ENCODE measurements at regions not wholly inside any gene's neighbourhood (a gene's known extent, or its start where the extent isn't known, plus 50 kb on each side); places are given as distances from the start of the nearest gene placed in this dataset.
"Not testable (repeated sequence)": the region's sequence is repeated elsewhere in the genome, so short reads cannot be mapped to it uniquely, and the experiment has no call there.

DNA sequence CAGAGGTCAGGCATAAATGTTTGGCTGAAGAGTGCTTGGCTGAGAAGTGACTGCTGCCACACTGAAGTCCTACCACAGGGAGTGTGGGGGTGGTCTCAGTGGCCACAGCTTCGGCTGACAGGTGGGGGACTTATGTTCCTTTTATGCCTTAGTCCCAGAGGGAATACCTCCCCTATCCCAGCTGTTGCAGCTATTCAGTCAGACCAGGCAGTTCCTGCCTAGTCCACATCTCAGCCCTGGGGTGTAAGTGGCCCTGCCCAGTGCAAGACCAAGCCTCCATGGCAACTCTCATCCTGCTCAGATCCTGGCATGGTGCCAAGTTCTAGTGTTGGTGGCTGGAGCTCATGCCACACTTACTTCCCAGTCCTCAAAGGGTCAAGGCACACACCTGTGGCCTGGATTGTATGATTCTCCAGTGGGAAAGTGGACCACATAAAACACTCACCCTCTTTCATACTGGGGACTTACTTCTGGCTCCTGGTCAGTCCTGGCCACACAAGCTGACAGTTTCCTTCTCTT is 161.3 kb upstream of the CAND1 start:
- no peak overlapping the region for H3K4me2 ChIP-seq (ENCODE audit: insufficient read depth, insufficient read length, low read length)
- H3K23me2 ChIP-seq (ENCODE audit: insufficient read length, low read depth, low read length, poor library complexity, severe bottlenecking): no peaks in the 10 kb centered on the region
- H2BK20ac ChIP-seq (ENCODE audit: low read depth, low read length, poor library complexity, severe bottlenecking): no peak overlapping the region
- no peak overlapping the region for H3K27ac Mint-ChIP-seq
- H3T11ph ChIP-seq (ENCODE audit: low read length): no peak overlapping the region
- no peak overlapping the region for H4K91ac ChIP-seq (ENCODE audit: insufficient read length, low read depth, low read length)
- H3K9me3 Mint-ChIP-seq: peaks cover 3 to 7% of the 10 kb centered on the region in 2 experiments; a peak in 3 of 5 replicates
- DNase-seq: no peak
- no peak overlapping the region for H2BK5ac ChIP-seq (ENCODE audit: insufficient read length, low read length)
- H3K27ac ChIP-seq (ENCODE audit: insufficient read length, low read depth, low read length): no peak overlapping the region
- no peak overlapping the region for H2AK5ac ChIP-seq (ENCODE audit: insufficient read length, low read length)
- H2AFZ ChIP-seq (ENCODE audit: low read length): no peak overlapping the region
- no peak overlapping the region for H3K23ac ChIP-seq (ENCODE audit: insufficient read length, low read depth, low read length)
- H3K27me3 Mint-ChIP-seq (ENCODE audit: low read depth): no peaks in the 10 kb centered on the region; the same call in 1 of the 2 replicates
- H3K14ac ChIP-seq (ENCODE audit: insufficient read depth, low read length): no peak overlapping the region
- peaks cover 10% of the 10 kb centered on the region in 2 experiments for H3K4me1 Mint-ChIP-seq
- no peak overlapping the region for H2BK120ac ChIP-seq (ENCODE audit: low read depth, low read length, poor library complexity, severe bottlenecking)
- H3K79me2 ChIP-seq (ENCODE audit: insufficient read depth, low read length): no peaks in the 10 kb centered on the region
- H3K56ac ChIP-seq (ENCODE audit: insufficient read length, low read depth, low read length): no peak overlapping the region
- H4K20me1 ChIP-seq (ENCODE audit: control insufficient read depth, insufficient read depth, insufficient read length): no peaks in the 10 kb centered on the region
- H3K18ac ChIP-seq (ENCODE audit: insufficient read length, low read depth, low read length): no peak overlapping the region
- H4K5ac ChIP-seq (ENCODE audit: insufficient read length, low read depth, low read length): no peak overlapping the region
- TF ChIP-seq, protein P1, sequence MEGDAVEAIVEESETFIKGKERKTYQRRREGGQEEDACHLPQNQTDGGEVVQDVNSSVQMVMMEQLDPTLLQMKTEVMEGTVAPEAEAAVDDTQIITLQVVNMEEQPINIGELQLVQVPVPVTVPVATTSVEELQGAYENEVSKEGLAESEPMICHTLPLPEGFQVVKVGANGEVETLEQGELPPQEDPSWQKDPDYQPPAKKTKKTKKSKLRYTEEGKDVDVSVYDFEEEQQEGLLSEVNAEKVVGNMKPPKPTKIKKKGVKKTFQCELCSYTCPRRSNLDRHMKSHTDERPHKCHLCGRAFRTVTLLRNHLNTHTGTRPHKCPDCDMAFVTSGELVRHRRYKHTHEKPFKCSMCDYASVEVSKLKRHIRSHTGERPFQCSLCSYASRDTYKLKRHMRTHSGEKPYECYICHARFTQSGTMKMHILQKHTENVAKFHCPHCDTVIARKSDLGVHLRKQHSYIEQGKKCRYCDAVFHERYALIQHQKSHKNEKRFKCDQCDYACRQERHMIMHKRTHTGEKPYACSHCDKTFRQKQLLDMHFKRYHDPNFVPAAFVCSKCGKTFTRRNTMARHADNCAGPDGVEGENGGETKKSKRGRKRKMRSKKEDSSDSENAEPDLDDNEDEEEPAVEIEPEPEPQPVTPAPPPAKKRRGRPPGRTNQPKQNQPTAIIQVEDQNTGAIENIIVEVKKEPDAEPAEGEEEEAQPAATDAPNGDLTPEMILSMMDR (conservative IDR thresholded peaks at IDR 0.05): no peak
- H3K4me3 Mint-ChIP-seq: no peak overlapping the region
- H4K8ac ChIP-seq (replicated peaks; ENCODE audit: insufficient read length, low read depth, low read length): no peak overlapping the region
- H3K79me1 ChIP-seq (ENCODE audit: insufficient read depth, low read depth, low read length, poor library complexity, severe bottlenecking): no peaks in the 10 kb centered on the region
- H3K27me3 ChIP-seq (ENCODE audit: insufficient read depth, low read length): no peaks in the 10 kb centered on the region
- WGBS (ENCODE audit: extremely low coverage, insufficient read length, low lambda C conversion rate): no CpG with 5 or more reads among the region's 1 CpG
- no peaks in the 10 kb centered on the region for H3K36me3 Mint-ChIP-seq (ENCODE audit: insufficient read depth in 1 of 3, low read depth in 3 of 3)
- no peak overlapping the region for H3K4ac ChIP-seq (ENCODE audit: low read depth, low read length)
- H3K4me1 ChIP-seq (ENCODE audit: insufficient read depth, low read length): no peaks in the 10 kb centered on the region
- no peak overlapping the region for H2BK12ac ChIP-seq (ENCODE audit: insufficient read length, low read depth, low read length)
- H3K9ac ChIP-seq (ENCODE audit: extremely low read depth, insufficient read length, low read length): no peak overlapping the region
- no peaks in the 10 kb centered on the region for H3K9me3 ChIP-seq (ENCODE audit: control insufficient read depth, low read depth, low read length)
- no peak overlapping the region for H2BK15ac ChIP-seq (ENCODE audit: low read depth, low read length)

DNA sequence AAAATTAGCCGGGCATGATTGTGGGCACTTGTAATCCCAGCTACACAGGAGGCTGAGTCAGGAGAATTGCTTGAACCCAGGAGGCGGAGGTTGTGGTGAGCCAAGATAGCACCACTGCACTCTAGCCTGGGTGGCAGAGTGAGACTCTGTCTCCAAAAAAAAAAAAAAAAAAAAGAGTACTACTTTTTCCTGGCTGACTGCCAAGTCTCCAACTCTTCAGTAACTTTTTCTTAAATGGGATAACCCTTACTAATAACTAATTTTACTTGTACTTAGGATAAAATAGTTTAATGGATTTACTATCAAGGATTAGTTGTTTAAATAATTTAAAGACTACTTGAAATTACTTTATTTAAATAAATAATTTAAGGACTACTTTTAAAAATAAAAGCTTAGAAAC is 158.8 kb upstream of the CAND1 start:
- not testable (repeated sequence) for H2BK12ac ChIP-seq (ENCODE audit: insufficient read length, low read depth, low read length); H3K36me3 Mint-ChIP-seq (ENCODE audit: insufficient read depth in 1 of 3, low read depth in 3 of 3); H3K27ac Mint-ChIP-seq; H3K18ac ChIP-seq (ENCODE audit: insufficient read length, low read depth, low read length); H3K9me3 Mint-ChIP-seq; H2BK15ac ChIP-seq (ENCODE audit: low read depth, low read length); H3K9ac ChIP-seq (ENCODE audit: extremely low read depth, insufficient read length, low read length); H3K23me2 ChIP-seq (ENCODE audit: insufficient read length, low read depth, low read length, poor library complexity, severe bottlenecking); H3K27me3 Mint-ChIP-seq (ENCODE audit: low read depth); H3K27ac ChIP-seq (ENCODE audit: insufficient read length, low read depth, low read length); H3K56ac ChIP-seq (ENCODE audit: insufficient read length, low read depth, low read length); H4K20me1 ChIP-seq (ENCODE audit: control insufficient read depth, insufficient read depth, insufficient read length); H2BK20ac ChIP-seq (ENCODE audit: low read depth, low read length, poor library complexity, severe bottlenecking); H3K27me3 ChIP-seq (ENCODE audit: insufficient read depth, low read length); H3K4me2 ChIP-seq (ENCODE audit: insufficient read depth, insufficient read length, low read length); H3K4me1 ChIP-seq (ENCODE audit: insufficient read depth, low read length); H3T11ph ChIP-seq (ENCODE audit: low read length); H2AFZ ChIP-seq (ENCODE audit: low read length); H4K91ac ChIP-seq (ENCODE audit: insufficient read length, low read depth, low read length); DNase-seq; H2BK5ac ChIP-seq (ENCODE audit: insufficient read length, low read length); H3K9me3 ChIP-seq (ENCODE audit: control insufficient read depth, low read depth, low read length); H3K14ac ChIP-seq (ENCODE audit: insufficient read depth, low read length); H2BK120ac ChIP-seq (ENCODE audit: low read depth, low read length, poor library complexity, severe bottlenecking); H3K4me3 Mint-ChIP-seq; H2AK5ac ChIP-seq (ENCODE audit: insufficient read length, low read length); H4K5ac ChIP-seq (ENCODE audit: insufficient read length, low read depth, low read length); H3K79me2 ChIP-seq (ENCODE audit: insufficient read depth, low read length); H4K8ac ChIP-seq (replicated peaks; ENCODE audit: insufficient read length, low read depth, low read length); H3K79me1 ChIP-seq (ENCODE audit: insufficient read depth, low read depth, low read length, poor library complexity, severe bottlenecking); H3K4ac ChIP-seq (ENCODE audit: low read depth, low read length); H3K23ac ChIP-seq (ENCODE audit: insufficient read length, low read depth, low read length)
- no CpG with 5 or more reads among the region's 2 CpGs for WGBS (ENCODE audit: extremely low coverage, insufficient read length, low lambda C conversion rate)
- peaks cover 10% of the 10 kb centered on the region in 2 experiments for H3K4me1 Mint-ChIP-seq
